ENCODE measurements at regions not wholly inside any gene's neighbourhood (a gene's known extent, or its start where the extent isn't known, plus 50 kb on each side); places are given as distances from the start of the nearest gene placed in this dataset.

DNA sequence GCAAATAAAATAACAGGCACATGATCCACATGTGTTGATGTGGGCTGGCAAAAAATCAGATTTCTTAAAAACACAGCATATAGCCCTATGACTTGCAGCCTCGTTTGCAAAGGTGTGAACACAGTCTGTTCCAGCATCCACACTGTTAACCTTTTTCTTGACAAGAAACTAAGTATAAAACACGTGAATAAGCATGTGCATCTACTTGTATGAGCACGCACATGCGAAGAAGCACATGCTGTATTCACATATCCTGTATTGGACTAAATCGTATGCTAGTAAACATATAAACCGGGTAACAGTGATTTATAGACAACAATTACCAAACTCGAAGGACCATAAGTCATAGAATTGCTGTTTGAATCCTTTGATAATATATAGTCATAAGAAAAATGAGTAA, 218.7 kb downstream of the HDGFL1 start:
- DNase-seq (ENCODE audit: low read depth): no peak
- TF ChIP-seq, protein P1, sequence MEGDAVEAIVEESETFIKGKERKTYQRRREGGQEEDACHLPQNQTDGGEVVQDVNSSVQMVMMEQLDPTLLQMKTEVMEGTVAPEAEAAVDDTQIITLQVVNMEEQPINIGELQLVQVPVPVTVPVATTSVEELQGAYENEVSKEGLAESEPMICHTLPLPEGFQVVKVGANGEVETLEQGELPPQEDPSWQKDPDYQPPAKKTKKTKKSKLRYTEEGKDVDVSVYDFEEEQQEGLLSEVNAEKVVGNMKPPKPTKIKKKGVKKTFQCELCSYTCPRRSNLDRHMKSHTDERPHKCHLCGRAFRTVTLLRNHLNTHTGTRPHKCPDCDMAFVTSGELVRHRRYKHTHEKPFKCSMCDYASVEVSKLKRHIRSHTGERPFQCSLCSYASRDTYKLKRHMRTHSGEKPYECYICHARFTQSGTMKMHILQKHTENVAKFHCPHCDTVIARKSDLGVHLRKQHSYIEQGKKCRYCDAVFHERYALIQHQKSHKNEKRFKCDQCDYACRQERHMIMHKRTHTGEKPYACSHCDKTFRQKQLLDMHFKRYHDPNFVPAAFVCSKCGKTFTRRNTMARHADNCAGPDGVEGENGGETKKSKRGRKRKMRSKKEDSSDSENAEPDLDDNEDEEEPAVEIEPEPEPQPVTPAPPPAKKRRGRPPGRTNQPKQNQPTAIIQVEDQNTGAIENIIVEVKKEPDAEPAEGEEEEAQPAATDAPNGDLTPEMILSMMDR (IDR thresholded peaks at IDR 0.05; ENCODE audit: insufficient read depth, low read depth, low read length): no peak

DNA sequence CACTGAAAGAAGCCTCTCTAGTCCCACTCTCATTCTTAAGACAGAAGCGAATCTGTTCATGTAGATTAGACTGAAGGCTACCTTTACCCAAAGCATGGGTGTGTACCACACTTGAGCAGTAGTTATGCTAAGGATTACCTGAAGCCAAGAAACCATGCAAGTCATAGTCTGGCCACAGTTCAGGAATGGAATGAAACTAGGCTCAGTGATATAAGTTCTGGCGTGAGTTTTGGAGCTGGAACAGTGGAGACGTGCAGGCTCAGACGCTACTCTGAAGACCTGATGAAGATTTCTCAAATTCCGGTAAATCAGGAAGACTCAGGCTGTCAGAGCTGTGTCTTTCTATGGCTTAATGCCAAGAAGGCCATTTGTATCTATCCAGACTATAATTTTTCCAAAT, 219.9 kb downstream of the HDGFL1 start:
- TF ChIP-seq, protein P1 (IDR thresholded peaks at IDR 0.05; ENCODE audit: insufficient read depth, low read depth, low read length): no peak
- H3K4me3 ChIP-seq (ENCODE audit: low read depth, low read length): no peak overlapping the region
- no peak for DNase-seq (ENCODE audit: low read depth)

More for the DNA sequence above, 218.7 kb downstream of the HDGFL1 start:
- no peak overlapping the region for H3K4me3 ChIP-seq (ENCODE audit: low read depth, low read length)

DNA sequence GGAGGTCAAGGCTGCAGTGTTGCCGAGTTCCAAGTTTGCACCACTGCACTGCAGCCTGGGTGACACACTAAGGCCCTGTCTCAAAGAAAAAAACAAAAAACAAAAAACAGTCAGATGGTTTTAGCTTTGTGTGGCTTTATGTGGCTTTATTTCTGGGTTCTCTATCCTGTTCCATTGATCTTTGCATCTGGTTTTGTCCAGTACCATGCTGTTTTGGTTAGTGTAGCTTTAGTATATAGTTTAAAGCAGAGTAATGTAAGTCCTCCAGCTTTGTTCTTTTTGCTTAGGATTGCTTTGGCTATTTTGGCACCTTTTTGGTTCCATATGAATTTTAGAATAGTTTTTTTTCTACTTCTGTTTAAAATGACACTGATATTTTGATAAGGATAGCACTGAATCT, 225.5 kb downstream of the HDGFL1 start:
- no peak for DNase-seq (ENCODE audit: low read depth)
- TF ChIP-seq, protein P1 (IDR thresholded peaks at IDR 0.05; ENCODE audit: insufficient read depth, low read depth, low read length): no peak
- H3K4me3 ChIP-seq (ENCODE audit: low read depth, low read length): no peak overlapping the region

DNA sequence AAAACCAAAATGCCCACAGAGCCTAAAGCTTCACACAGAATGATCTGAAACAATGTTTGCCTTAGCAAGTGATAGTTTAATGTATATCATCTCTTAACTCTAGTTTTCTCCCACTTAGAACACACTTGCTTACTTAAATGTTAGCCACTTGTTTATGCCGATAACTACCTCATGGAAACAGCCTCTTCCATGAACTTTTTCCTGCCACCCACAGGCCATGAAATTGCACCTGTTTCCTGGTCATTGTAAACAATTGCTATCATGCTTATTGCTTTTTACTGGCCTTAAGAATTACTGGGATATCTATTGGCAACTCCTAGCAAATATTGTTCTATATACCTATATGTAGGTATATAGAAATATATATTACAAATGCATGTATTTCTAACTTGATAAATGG, 231.1 kb downstream of the HDGFL1 start:
- no peak for DNase-seq (ENCODE audit: low read depth)
- TF ChIP-seq, protein P1 (IDR thresholded peaks at IDR 0.05; ENCODE audit: insufficient read depth, low read depth, low read length): no peak
- no peak overlapping the region for H3K4me3 ChIP-seq (ENCODE audit: low read depth, low read length)

DNA sequence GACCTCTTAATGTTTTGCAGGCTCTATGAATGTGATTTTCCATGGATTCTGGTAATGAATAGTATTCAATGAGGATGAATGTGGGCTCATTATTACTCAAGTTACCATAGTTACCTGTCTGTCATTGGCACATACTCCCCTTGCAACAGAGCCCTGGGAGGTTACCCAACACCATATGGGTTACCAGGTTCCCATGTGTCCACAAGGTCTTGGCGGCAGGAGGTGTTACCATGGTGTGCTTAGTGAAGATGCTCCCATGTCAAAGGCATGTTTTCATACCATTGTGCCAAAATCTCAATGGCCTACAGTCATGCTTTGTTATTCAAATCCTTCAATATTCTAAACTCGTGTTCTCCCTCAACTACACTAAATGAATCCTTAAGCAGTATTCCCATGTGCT, 232.5 kb downstream of the HDGFL1 start:
- no peak overlapping the region for H3K4me3 ChIP-seq (ENCODE audit: low read depth, low read length)
- DNase-seq (ENCODE audit: low read depth): no peak
- TF ChIP-seq, protein P1 (IDR thresholded peaks at IDR 0.05; ENCODE audit: insufficient read depth, low read depth, low read length): no peak

DNA sequence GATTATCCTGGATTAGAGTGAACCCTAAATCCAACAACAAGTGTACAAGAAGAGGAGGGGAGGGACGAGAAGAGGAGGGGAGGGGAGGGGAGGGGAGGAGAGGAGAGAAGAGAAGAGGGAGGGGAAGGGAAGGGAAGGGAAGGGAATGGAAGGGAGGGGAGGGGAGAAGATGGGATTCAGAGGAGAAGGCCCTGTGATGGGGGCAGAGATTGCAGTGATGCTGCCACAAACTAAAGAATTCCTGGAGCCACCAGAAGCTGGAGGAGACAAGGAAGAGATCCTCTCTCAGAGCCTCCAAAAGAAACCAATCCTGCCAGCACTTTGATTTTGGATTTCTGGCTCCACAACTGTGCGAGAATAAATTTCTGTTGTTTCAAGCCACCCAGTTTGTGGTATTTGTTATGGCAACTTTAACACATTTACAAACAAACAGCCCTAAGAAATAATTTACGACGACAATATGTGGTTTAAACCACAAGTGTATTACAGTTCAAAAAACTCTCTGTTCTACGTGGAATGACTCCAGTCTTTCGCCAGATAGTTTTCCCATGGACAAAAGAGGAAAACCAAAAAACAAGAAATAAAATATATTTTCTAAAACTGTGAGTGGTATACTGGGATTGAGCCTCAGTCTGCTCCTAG, 235.4 kb downstream of the HDGFL1 start:
- no peak overlapping the region for H3K4me3 ChIP-seq (ENCODE audit: low read depth, low read length)
- TF ChIP-seq, protein P1 (IDR thresholded peaks at IDR 0.05; ENCODE audit: insufficient read depth, low read depth, low read length): no peak
- DNase-seq (ENCODE audit: low read depth): no peak

DNA sequence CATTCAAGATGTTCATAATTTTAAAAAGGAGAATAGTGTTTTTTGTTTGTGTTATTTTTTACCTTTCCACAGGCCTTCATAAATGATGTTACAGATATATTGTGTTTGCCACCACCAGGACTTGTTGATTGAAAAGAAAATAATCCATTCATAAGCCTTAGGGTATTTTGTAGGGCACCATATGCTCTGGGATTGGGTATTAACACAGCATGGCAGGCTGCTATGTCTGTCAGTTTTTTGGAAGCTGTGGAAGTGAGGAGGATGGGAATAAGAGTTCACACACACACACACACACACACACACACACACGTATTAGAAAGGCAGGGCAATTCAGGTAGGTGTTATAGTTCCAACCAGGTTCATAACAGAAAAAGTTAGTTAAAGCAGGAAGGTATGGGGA, 237.9 kb downstream of the HDGFL1 start:
- no peak for DNase-seq (ENCODE audit: low read depth)
- TF ChIP-seq, protein P1 (IDR thresholded peaks at IDR 0.05; ENCODE audit: insufficient read depth, low read depth, low read length): no peak
- no peak overlapping the region for H3K4me3 ChIP-seq (ENCODE audit: low read depth, low read length)

All from fibroblast of villous mesenchyme (primary cell).